ENCODE measurements at regions not wholly inside any gene's neighbourhood (a gene's known extent, or its start where the extent isn't known, plus 50 kb on each side); places are given as distances from the start of the nearest gene placed in this dataset.

DNA sequence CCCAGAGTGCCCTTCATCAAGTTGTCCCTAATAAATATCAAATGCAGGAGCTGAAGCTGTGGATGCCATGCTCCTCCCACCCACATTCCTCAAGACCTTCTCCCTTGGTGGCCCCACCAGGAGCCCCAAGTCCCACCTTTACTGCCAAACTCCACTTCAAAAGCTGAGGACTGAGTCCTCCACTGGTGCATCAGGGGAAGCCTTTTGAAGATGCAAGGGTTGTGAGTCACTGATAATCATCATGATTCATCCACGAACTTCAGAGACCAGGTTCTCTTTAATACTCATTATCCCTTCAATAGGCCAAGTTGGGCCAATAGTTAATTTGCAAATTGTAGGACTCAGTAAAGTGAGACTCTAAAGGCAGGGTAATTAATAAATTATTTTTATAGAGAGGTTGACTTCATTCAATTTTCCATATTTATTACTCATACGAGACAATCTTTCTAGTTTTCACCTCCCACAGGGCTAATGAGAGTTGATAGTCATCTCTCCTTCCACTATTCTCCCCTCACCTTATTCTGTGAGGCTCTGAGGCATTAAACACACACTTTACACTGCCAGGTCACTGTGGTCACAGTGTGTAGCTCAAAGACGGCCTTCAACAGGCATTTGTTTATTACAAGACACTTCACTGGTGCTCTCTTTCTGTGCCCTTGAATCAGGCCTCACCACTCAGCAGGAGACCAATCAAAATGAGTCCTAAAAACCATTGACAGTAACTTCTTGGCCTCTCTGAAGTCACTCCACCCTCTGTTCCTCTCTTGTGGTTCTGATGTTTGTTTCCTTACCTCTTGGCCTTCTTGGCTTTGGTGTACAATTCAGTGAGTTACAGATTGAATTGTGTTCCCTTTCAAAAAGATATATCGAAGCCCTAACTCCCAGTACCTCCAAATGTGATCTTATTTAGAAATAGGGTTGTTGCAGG lies 99.9 kb downstream of the TRIB2 start:
- H3K36me3 Mint-ChIP-seq (ENCODE audit: low read depth), result no peaks in the 10 kb centered on the region
- CTCF ChIA-PET, result interaction anchor here (1.0 kb wide), 1 partner anchor 81 kb away, joined by 3 read pairs; no protein-coding TSS in a partner anchor

DNA sequence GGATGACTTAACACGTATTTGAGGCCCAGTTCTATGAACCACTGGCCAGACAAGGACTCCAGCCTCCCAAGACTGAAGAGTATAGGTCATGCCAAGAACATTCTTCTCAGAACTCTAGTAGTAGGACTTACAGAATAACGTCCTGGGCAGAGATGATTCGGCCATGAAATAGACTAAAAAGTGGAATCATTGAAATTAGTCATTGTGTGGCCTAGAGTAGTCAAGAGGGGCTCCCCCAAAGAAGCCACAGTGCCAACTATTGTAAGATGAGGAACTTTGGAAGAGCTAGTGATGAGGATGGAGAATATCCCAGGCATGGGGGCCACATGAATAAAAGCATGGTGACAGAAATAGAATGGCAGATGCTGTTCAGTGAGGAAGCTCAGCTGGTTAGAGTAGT lies 101.1 kb downstream of the TRIB2 start:
- Mint-ChIP-seq H3K4me1 (ENCODE audit: low read depth) (peaks cover 16% of the 10 kb centered on the region), H3K27ac (no peak overlapping the region), H3K36me3 (ENCODE audit: low read depth) (no peaks in the 10 kb centered on the region), H3K9me3 (ENCODE audit: insufficient read depth) (no peaks in the 10 kb centered on the region), H3K4me3 (no peak overlapping the region), H3K27me3 (ENCODE audit: low read depth) (peaks cover under 1% of the 10 kb centered on the region)
- ATAC-seq (no peak), DNase-seq (no peak)
- ChIA-PET POLR2A (no interaction called here), CTCF (no interaction called here)

More for the DNA sequence above, 99.9 kb downstream of the TRIB2 start:
- DNase-seq, result no peak
- Mint-ChIP-seq H3K9me3 (ENCODE audit: insufficient read depth) (no peaks in the 10 kb centered on the region), H3K27me3 (ENCODE audit: low read depth) (no peaks in the 10 kb centered on the region), H3K4me1 (ENCODE audit: low read depth) (peaks cover 16% of the 10 kb centered on the region), H3K4me3 (no peak overlapping the region), H3K27ac (no peak overlapping the region)
- POLR2A ChIA-PET, result no interaction called here
- ATAC-seq, result no peak

DNA sequence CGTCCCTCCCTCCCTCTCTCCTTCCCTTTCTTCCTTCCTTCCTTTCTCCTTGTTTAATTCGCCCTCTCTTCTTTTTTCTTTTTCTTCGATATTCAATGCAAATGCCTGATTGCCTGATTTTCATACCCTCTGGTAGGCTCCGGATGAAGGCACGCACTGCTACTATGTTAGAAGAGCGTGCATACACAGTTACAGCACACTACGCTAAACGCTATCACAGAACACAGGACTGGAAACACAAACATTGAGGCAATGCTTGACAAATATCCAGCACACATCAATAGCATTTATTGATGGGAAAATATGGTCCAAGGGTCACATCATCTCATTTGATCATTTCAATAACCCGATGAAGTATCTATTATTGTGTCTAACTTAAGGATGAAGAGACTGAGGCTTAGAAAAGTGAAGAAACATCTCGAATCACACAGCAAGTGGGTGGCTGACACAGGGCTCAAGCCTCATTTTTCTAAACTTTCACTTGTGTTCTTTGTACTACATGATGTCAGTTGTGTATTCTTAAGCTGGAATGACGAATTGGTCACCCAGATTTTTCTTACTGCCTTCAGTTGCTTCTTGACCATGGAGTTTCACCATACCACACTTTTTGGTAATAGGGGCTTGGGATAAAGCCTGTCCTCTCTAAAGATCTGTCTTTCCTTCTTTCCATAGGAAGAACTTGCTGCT lies 101.8 kb downstream of the TRIB2 start:
- POLR2A ChIA-PET, result no interaction called here

DNA sequence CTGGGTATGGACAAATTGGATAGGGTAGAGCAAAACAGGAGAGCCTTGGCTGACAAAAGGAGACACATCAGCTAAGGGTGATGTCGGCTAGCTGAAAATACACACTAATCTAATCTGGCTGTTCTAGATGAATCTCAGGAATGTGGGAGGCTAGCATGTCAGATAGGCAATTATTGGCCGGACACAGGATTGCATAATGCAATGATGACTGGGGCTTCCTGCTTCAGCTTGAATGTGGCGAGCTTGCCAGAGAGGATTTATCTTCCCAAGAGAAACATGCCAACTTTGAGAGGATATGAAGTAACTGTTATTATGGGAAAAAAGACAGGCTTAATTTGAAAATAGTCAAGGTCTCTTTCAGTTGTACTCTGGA lies 102.4 kb downstream of the TRIB2 start:
- Mint-ChIP-seq H3K9me3 (ENCODE audit: insufficient read depth) (no peaks in the 10 kb centered on the region), H3K4me1 (ENCODE audit: low read depth) (peaks cover 16% of the 10 kb centered on the region), H3K4me3 (no peak overlapping the region), H3K27ac (no peak overlapping the region), H3K36me3 (ENCODE audit: low read depth) (no peaks in the 10 kb centered on the region), H3K27me3 (ENCODE audit: low read depth) (peaks cover 4% of the 10 kb centered on the region)
- ATAC-seq (no peak), DNase-seq (no peak)
- ChIA-PET POLR2A (no interaction called here), CTCF (no interaction called here)

More for the DNA sequence above, 101.8 kb downstream of the TRIB2 start:
- no peak for ATAC-seq
- Mint-ChIP-seq H3K27me3 (ENCODE audit: low read depth) (peaks cover 4% of the 10 kb centered on the region), H3K9me3 (ENCODE audit: insufficient read depth) (no peaks in the 10 kb centered on the region), H3K4me3 (no peak overlapping the region), H3K36me3 (ENCODE audit: low read depth) (no peaks in the 10 kb centered on the region), H3K27ac (no peak overlapping the region), H3K4me1 (ENCODE audit: low read depth) (peaks cover 16% of the 10 kb centered on the region)
- no peak for DNase-seq
- CTCF ChIA-PET, result no interaction called here

DNA sequence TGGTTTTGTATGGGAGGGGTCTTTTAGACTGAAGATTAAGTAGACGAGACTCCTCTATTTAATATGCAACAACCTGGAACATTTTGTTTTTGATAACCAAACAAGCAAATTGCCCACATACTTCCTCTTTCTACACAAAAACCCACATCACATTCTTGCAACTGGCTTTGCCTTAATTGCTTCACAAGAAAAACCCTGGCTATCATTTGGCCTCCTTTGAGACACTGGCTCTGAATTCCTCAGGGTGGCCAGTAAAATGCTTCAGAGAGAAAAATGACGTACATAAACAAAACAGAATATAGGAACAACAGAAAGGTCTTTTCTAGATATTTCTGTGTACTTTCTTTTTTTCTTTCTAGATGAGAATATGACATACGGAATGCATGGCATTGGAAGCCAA lies 103.0 kb downstream of the TRIB2 start:
- Mint-ChIP-seq H3K9me3 (ENCODE audit: insufficient read depth) (no peaks in the 10 kb centered on the region), H3K36me3 (ENCODE audit: low read depth) (no peaks in the 10 kb centered on the region), H3K4me1 (ENCODE audit: low read depth) (peaks cover 16% of the 10 kb centered on the region), H3K27ac (no peak overlapping the region), H3K27me3 (ENCODE audit: low read depth) (peaks cover 7% of the 10 kb centered on the region), H3K4me3 (no peak overlapping the region)
- POLR2A ChIA-PET, result no interaction called here
- DNase-seq, result no peak
- ATAC-seq, result no peak
- CTCF ChIA-PET, result no interaction called here

DNA sequence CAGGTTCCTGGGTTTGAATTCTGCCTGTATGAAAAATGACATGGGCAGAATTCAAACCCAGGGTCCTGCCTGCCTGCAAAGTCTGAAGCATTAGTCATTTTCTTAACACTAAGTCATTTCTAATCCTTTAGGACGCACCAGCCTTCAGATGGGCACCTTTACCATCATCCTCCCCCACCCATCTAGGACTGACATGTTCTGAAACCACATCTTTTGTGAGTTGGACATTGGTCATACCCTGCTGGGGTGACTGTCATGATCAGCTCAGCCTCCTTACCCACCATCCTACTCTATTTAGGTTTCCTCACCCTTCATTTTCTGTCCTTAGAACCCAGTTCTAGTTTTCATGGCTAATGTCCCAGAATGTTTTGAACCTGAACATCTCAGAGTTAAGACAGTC lies 104.9 kb downstream of the TRIB2 start:
- Mint-ChIP-seq H3K4me1 (ENCODE audit: low read depth) (peaks cover 15% of the 10 kb centered on the region), H3K36me3 (ENCODE audit: low read depth) (no peaks in the 10 kb centered on the region), H3K27ac (no peak overlapping the region), H3K27me3 (ENCODE audit: low read depth) (peaks cover 12% of the 10 kb centered on the region), H3K4me3 (no peak overlapping the region), H3K9me3 (ENCODE audit: insufficient read depth) (no peaks in the 10 kb centered on the region)
- ChIA-PET POLR2A (no interaction called here), CTCF (no interaction called here)
- ATAC-seq, result no peak
- no peak for DNase-seq

DNA sequence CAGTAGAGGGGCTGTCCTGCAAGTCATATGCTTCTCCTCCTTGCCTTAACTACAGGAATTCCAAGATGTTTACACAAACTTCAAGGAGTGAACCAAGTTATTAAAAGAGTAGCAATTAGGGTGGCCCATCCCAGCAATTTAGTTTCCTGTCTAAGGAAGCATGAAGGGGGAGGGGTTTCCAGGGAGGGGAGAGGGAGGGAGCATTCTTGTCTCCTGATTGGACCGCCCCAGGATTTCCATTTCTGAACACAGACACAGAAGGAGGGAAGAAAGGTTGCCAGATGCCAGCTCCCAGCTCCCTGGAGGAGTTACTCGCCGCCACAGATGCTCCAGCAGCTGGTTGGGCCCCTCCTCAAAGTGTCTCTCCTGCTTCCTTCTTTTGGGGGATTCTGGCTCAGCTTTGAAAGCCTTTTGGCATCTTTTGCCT lies 107.6 kb downstream of the TRIB2 start:
- ChIA-PET POLR2A (no interaction called here), CTCF (interaction anchor here (2.6 kb wide), 1 partner anchor 107 kb away, joined by 8 read pairs; no protein-coding TSS in a partner anchor)
- H3K27me3 Mint-ChIP-seq (ENCODE audit: low read depth), result peaks cover 18% of the 10 kb centered on the region
- DNase-seq (no peak), ATAC-seq (no peak)
- no peaks in the 10 kb centered on the region for H3K9me3 Mint-ChIP-seq (ENCODE audit: insufficient read depth)
- H3K27ac Mint-ChIP-seq, result no peak overlapping the region
- H3K4me1 Mint-ChIP-seq (ENCODE audit: low read depth), result peaks cover 7% of the 10 kb centered on the region
- H3K4me3 Mint-ChIP-seq, result no peak overlapping the region
- H3K36me3 Mint-ChIP-seq (ENCODE audit: low read depth), result no peaks in the 10 kb centered on the region

DNA sequence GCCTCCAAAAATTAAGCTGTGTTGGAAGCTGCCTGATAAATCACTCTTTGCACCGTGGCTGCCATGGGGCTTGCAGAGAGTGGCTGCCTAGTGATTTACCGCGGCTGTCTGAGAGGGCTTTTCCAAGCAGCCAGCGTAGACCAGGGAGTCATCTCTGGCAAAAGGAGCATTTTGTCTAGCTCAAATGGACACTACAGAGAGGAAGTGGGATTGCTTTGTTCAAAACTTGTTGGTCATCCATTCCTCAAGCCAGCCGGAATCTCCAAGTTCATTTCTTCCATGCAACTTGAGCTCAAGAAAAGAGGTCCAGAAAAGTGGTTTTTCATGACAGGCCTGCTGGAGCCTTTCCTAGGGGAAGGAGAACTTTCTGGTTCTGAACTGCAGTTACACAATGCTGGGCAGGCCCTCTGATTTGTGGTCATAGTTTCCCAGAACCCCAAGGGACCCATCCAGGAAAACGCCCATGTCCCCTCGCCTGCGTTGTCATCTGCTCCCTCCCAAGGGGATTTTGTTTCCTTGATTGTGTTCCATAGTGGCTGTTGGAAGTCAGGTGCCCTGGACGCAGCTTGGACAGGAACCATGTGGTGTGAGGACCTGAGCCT lies 108.1 kb downstream of the TRIB2 start:
- no peak overlapping the region for H3K27ac Mint-ChIP-seq
- H3K4me1 Mint-ChIP-seq (ENCODE audit: low read depth), result peaks cover 2% of the 10 kb centered on the region
- POLR2A ChIA-PET, result no interaction called here
- H3K4me3 Mint-ChIP-seq, result no peak overlapping the region
- H3K27me3 Mint-ChIP-seq (ENCODE audit: low read depth), result peaks cover 18% of the 10 kb centered on the region
- DNase-seq (no peak), ATAC-seq (no peak)
- CTCF ChIA-PET, result interaction anchor here (1.2 to 2.6 kb wide), 2 partner anchors 32 to 106 kb away, joined by 3 to 8 read pairs; no protein-coding TSS in a partner anchor
- H3K36me3 Mint-ChIP-seq (ENCODE audit: low read depth), result no peaks in the 10 kb centered on the region
- no peaks in the 10 kb centered on the region for H3K9me3 Mint-ChIP-seq (ENCODE audit: insufficient read depth)

DNA sequence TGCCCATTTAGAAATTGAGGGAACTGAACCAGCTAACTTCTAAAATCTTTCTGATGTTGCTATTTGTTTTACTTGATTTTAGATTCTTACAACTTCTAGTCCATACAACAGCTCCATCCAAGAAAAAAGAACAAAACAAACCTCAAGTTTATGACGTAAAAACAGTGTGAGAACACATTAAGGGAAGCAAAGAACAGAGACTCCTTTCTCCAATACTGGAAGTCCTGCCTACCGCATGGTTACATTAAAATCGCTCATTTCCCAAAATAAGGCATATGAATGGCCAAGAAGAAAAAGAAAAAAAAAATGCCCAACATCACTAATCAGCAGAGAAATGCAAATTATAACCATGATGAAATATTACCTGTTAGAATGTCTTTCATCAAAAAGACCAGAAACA lies 110.0 kb downstream of the TRIB2 start:
- H3K4me3 Mint-ChIP-seq, result no peak overlapping the region
- CTCF ChIA-PET, result interaction anchor here (2.6 kb wide), 1 partner anchor 104 kb away, joined by 8 read pairs; no protein-coding TSS in a partner anchor
- H3K27me3 Mint-ChIP-seq (ENCODE audit: low read depth), result peaks cover 25% of the 10 kb centered on the region
- ATAC-seq (no peak), DNase-seq (no peak)
- no peaks in the 10 kb centered on the region for H3K36me3 Mint-ChIP-seq (ENCODE audit: low read depth)
- no peak overlapping the region for H3K27ac Mint-ChIP-seq
- no peaks in the 10 kb centered on the region for H3K4me1 Mint-ChIP-seq (ENCODE audit: low read depth)
- POLR2A ChIA-PET, result no interaction called here
- no peaks in the 10 kb centered on the region for H3K9me3 Mint-ChIP-seq (ENCODE audit: insufficient read depth)

DNA sequence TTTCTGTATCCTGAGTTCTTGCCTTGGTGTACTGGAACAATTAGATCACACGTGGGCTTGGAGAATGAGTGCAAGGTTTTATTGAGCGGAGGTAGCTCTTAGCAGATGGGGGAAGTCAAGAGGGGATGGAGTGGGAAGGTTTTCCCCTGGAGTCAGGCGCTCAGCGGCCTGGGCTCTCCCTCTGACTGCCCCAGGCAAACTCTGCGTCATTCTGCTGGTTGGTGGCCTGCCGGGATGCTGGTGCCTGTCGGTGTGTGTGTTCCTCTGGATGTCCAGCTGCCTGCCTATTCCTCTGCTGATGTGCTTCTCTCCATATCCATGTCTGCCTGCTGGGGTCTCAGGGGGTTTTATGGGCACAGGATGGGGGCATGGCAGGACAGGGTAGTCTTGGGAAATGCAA lies 111.0 kb downstream of the TRIB2 start:
- Mint-ChIP-seq H3K36me3 (ENCODE audit: low read depth) (no peaks in the 10 kb centered on the region), H3K27ac (peak overlapping the region; percentile 35), H3K4me3 (no peak overlapping the region), H3K9me3 (ENCODE audit: insufficient read depth) (no peaks in the 10 kb centered on the region), H3K4me1 (ENCODE audit: low read depth) (no peaks in the 10 kb centered on the region), H3K27me3 (ENCODE audit: low read depth) (peaks cover 31% of the 10 kb centered on the region)
- ChIA-PET POLR2A (no interaction called here), CTCF (interaction anchor here (0.6 kb wide), 1 partner anchor 104 kb away, joined by 3 read pairs; no protein-coding TSS in a partner anchor)
- ATAC-seq (no peak), DNase-seq (no peak)

DNA sequence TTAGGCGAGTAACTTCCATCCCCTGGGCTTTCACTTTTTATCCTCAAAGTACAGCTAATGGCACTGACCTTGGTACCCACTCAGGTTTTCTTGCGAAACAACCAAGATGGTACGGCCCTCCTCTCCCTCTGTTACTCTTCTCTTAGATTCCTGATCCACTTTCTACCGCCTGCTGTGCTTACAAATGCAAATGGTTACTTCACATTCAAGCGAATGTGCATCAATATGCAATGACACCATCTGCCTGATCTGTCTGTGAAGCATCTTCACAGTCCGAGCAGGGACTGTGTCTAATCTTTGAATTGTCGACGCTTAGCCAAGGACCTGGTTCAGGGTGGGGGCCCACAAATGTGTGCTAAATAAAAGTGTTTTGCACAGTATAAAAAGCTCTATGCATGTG lies 112.2 kb downstream of the TRIB2 start:
- ChIA-PET POLR2A (no interaction called here), CTCF (no interaction called here)
- DNase-seq (no peak), ATAC-seq (no peak)
- Mint-ChIP-seq H3K4me1 (ENCODE audit: low read depth) (no peaks in the 10 kb centered on the region), H3K27ac (no peak overlapping the region), H3K9me3 (ENCODE audit: insufficient read depth) (no peaks in the 10 kb centered on the region), H3K4me3 (no peak overlapping the region), H3K27me3 (ENCODE audit: low read depth) (peaks cover 26% of the 10 kb centered on the region), H3K36me3 (ENCODE audit: low read depth) (no peaks in the 10 kb centered on the region)

DNA sequence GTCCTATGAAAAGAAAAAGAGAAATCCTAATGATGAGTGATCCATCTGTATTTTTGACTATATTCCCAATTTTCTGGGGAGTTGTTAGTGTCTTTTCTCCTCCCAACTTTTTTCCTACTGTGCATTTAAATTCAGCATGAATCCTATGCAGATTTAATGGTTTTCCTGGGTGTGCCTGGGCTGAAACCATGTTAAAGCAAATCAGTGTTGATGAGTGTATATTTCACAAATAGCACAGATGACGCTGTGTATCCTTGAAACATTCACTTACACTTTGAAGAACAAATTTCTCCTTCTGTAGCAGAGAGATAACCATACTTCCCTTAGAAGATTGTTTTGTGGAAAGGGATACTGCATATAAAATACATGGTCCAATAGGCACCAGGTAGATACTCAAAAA lies 114.3 kb downstream of the TRIB2 start:
- ChIA-PET CTCF (no interaction called here), POLR2A (no interaction called here)
- Mint-ChIP-seq H3K27me3 (ENCODE audit: low read depth) (peaks cover 30% of the 10 kb centered on the region), H3K4me3 (no peak overlapping the region), H3K36me3 (ENCODE audit: low read depth) (no peaks in the 10 kb centered on the region), H3K27ac (no peak overlapping the region), H3K4me1 (ENCODE audit: low read depth) (no peaks in the 10 kb centered on the region), H3K9me3 (ENCODE audit: insufficient read depth) (no peaks in the 10 kb centered on the region)
- ATAC-seq (no peak), DNase-seq (no peak)

Measured in activated CD8-positive, alpha-beta T cell treated with anti-CD3 and anti-CD28 coated beads, Interleukin-2, amount 10 ng/mL, durations not matched to agents 7 days and 5 days (primary cell).